Gastroesophageal sphincter (tissue), 3 donors: ENCODE measurements at regions not wholly inside any gene's neighbourhood (a gene's known extent, or its start where the extent isn't known, plus 50 kb on each side); places are given as distances from the start of the nearest gene placed in this dataset.

Experiments
- POLR2A ChIP-seq, 2 donors: fragments of 450-650 bp; IDR thresholded peaks; one replicate each; pipeline ENCODE4 v1.6.1; 2017; ENCODE audit warnings: antibody characterized with exemption in 2 of 2, mild to moderate bottlenecking in 2 of 2, moderate library complexity in 1 of 2
- POLR2AphosphoS5 ChIP-seq: sonication (generic); formaldehyde crosslinking; IDR thresholded peaks from one replicate; pipeline ENCODE4 v1.6.1; 2017; ENCODE audit warnings: antibody characterized with exemption
- TF ChIP-seq, protein P1 (sequence below), 4 experiments: fragments of 200-600 bp in 2 of 4; fragments of 450-650 bp in 2 of 4; sonication (generic) in 1 of 4; IDR thresholded peaks; one replicate each; pipeline ENCODE4 v1.5.1; 2017 to 2019; ENCODE audit warnings: antibody characterized with exemption in 4 of 4, mild to moderate bottlenecking in 2 of 4, moderate library complexity in 2 of 4

GRCh38 chr2:192314800-192315481, 120.2 kb upstream of the TMEFF2 start:
- TF ChIP-seq POLR2A (IDR thresholded peaks at IDR 0.05) (no peak), POLR2AphosphoS5 (no peak)
- TF ChIP-seq, protein P1, sequence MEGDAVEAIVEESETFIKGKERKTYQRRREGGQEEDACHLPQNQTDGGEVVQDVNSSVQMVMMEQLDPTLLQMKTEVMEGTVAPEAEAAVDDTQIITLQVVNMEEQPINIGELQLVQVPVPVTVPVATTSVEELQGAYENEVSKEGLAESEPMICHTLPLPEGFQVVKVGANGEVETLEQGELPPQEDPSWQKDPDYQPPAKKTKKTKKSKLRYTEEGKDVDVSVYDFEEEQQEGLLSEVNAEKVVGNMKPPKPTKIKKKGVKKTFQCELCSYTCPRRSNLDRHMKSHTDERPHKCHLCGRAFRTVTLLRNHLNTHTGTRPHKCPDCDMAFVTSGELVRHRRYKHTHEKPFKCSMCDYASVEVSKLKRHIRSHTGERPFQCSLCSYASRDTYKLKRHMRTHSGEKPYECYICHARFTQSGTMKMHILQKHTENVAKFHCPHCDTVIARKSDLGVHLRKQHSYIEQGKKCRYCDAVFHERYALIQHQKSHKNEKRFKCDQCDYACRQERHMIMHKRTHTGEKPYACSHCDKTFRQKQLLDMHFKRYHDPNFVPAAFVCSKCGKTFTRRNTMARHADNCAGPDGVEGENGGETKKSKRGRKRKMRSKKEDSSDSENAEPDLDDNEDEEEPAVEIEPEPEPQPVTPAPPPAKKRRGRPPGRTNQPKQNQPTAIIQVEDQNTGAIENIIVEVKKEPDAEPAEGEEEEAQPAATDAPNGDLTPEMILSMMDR (IDR thresholded peaks at IDR 0.05) = no peak
